ENCODE measurements at regions not wholly inside any gene's neighbourhood (a gene's known extent, or its start where the extent isn't known, plus 50 kb on each side); places are given as distances from the start of the nearest gene placed in this dataset.
"Not testable (repeated sequence)": the region's sequence is repeated elsewhere in the genome, so short reads cannot be mapped to it uniquely, and the experiment has no call there.

DNA sequence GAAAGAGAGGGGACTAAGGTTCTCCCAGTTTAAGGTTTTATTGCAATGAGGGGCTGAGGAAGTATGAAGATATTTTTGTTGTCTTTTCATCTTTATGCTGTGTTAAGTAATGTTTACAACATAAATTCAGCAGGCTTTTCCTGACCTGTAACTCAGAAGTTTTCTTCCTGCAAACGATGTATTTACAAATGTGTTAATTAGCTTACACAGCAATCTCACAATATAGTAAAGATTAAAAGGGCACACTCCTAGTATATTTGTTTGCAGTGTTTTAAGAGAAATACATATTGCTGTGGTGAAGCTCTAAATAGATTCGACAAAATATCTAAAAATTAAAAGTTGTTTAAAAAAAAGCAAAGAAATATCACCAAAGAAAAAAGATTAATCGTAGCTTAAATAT is 55.7 kb downstream of the OR11H12 start:
- no peak for DNase-seq
- intact Hi-C loops (cut with DNase I), result no loop called here

- DNase-seq, result peak in 1 of 10 donors; percentile 71
Observed at GRCh38 chr14:18659892-18660584, 59.1 kb downstream of the OR11H12 start.

DNA sequence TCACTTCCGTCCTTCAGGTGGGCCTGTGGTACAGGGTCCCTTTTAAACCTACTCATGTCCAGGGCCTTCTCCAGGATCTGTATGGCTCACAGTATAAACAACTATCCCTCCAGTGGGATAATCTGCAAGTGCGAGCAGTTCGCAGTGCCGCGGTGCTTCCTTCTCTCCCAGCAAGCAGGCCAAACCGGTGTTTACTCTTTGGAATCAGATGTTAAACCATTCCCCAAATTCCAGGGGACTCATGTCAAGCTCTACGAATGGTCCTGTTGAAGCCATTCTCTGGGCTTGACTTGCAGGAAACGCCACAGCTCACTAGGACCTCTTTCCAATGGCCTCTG is 59.6 kb downstream of the OR11H12 start:
- no peak for DNase-seq
- intact Hi-C loops (cut with DNase I), result no loop called here

More at GRCh38 chr14:18659892-18660584, 59.1 kb downstream of the OR11H12 start:
- intact Hi-C loops (cut with DNase I), result not testable (repeated sequence)

DNA sequence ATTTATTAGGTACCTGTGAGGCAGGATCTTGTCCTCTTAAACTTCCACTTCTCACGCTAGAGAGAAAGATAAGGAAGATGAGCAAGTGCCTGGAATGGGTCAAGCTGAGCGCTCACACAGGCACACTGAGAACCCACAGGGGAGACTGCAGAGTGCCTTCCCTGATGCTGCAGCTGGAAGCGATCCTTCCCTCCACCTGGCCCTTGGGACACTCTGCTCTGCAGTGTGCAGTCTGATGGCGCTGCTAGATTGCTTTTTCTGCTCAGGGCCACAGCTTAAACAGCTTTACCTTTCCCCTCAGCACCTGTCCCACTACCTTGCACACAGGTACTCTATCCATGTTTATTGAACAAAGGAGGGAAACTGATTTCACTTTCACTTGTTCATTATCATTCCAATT is 66.9 kb downstream of the OR11H12 start:
- intact Hi-C loops (cut with DNase I); DNase-seq: not testable (repeated sequence)

GRCh38 chr14:18688346-18688745 is 87.4 kb downstream of the OR11H12 start:
- no peak for DNase-seq
- intact Hi-C loops (cut with DNase I), result no loop called here
